ENCODE measurements at regions not wholly inside any gene's neighbourhood (a gene's known extent, or its start where the extent isn't known, plus 50 kb on each side); places are given as distances from the start of the nearest gene placed in this dataset.
A peak's percentile ranks its signal among the peaks of the same experiment; 100 is the strongest.

DNA sequence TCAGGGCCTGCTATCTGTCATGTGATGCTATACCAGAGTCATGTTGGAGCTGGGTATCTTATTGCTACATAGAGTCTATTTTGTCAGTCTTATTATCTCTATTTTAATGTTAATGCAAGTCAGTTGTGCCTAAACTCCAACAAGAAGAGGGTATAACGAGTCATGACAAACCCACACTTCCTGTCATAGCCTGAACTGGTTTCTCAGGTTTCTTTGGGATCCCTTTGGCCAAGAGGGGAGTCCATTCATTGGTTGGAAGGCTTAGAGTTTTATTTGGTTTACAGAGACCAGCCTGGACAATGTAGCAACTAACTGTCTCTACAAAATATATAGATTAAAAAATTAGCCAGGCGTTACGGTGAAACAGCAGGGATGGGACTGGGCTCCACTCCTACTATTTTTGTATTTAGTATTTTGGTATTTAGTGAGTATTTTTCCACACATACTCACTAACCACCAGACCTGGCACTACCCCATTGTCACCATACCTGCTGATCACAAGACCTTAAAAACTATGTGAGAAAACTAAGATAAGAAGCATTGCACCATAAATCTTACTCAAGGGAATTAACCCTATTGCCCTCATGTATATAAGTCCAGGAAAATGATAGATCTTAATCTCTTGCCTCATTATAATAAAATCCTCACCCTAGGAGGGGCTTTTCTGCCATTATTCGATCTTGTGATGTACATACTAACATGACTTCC is 387.5 kb downstream of the IPO8 start:
- Mint-ChIP-seq H3K36me3 (ENCODE audit: low read depth, unreplicated experiment) (no peaks in the 10 kb centered on the region), H3K4me1 (ENCODE audit: low read depth, unreplicated experiment) (no peaks in the 10 kb centered on the region), H3K4me3 (ENCODE audit: unreplicated experiment) (no peak overlapping the region), H3K9me3 (ENCODE audit: unreplicated experiment) (peaks cover 2% of the 10 kb centered on the region), H3K27me3 (ENCODE audit: low read depth, unreplicated experiment) (no peaks in the 10 kb centered on the region), H3K27ac (ENCODE audit: unreplicated experiment) (no peak overlapping the region)
- Histone ChIP-seq H3K79me2 (ENCODE audit: insufficient read depth, low read length) (no peaks in the 10 kb centered on the region), H3K27me3 (ENCODE audit: insufficient read depth, low read length) (no peaks in the 10 kb centered on the region), H2AFZ (ENCODE audit: low read depth, low read length) (no peak overlapping the region), H3K4me1 (ENCODE audit: insufficient read depth, low read length) (no peaks in the 10 kb centered on the region), H3K4me2 (ENCODE audit: low read length) (no peak overlapping the region), H3K9ac (ENCODE audit: low read length) (no peak overlapping the region), H3K4me3 (ENCODE audit: insufficient read depth, low read depth, low read length) (no peak overlapping the region), H4K20me1 (ENCODE audit: insufficient read depth, low read length) (no peaks in the 10 kb centered on the region), H3K27ac (ENCODE audit: low read depth, low read length) (no peak overlapping the region), H3K9me3 (ENCODE audit: insufficient read depth, low read depth, low read length) (no peaks in the 10 kb centered on the region), H3K36me3 (ENCODE audit: insufficient read depth, low read length) (no peaks in the 10 kb centered on the region)
- TF ChIP-seq EZH2 (IDR thresholded peaks at IDR 0.05; ENCODE audit: insufficient read depth, low read length), result no peak
- TF ChIP-seq, protein P1, sequence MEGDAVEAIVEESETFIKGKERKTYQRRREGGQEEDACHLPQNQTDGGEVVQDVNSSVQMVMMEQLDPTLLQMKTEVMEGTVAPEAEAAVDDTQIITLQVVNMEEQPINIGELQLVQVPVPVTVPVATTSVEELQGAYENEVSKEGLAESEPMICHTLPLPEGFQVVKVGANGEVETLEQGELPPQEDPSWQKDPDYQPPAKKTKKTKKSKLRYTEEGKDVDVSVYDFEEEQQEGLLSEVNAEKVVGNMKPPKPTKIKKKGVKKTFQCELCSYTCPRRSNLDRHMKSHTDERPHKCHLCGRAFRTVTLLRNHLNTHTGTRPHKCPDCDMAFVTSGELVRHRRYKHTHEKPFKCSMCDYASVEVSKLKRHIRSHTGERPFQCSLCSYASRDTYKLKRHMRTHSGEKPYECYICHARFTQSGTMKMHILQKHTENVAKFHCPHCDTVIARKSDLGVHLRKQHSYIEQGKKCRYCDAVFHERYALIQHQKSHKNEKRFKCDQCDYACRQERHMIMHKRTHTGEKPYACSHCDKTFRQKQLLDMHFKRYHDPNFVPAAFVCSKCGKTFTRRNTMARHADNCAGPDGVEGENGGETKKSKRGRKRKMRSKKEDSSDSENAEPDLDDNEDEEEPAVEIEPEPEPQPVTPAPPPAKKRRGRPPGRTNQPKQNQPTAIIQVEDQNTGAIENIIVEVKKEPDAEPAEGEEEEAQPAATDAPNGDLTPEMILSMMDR (IDR thresholded peaks at IDR 0.05; ENCODE audit: insufficient read depth, low read depth, low read length), result no peak
- FAIRE-seq, result no peak
- peak; percentile 1 for DNase-seq (ENCODE audit: low read depth)

GRCh38 chr12:30304528-30304927 is 391.1 kb downstream of the IPO8 start:
- Histone ChIP-seq H3K4me3 (ENCODE audit: insufficient read depth, low read depth, low read length) (no peak overlapping the region), H3K79me2 (ENCODE audit: insufficient read depth, low read length) (no peaks in the 10 kb centered on the region), H3K27me3 (ENCODE audit: insufficient read depth, low read length) (no peaks in the 10 kb centered on the region), H2AFZ (ENCODE audit: low read depth, low read length) (no peak overlapping the region), H3K9me3 (ENCODE audit: insufficient read depth, low read depth, low read length) (no peaks in the 10 kb centered on the region), H3K9ac (ENCODE audit: low read length) (no peak overlapping the region), H3K4me1 (ENCODE audit: insufficient read depth, low read length) (no peaks in the 10 kb centered on the region), H4K20me1 (ENCODE audit: insufficient read depth, low read length) (no peaks in the 10 kb centered on the region), H3K36me3 (ENCODE audit: insufficient read depth, low read length) (no peaks in the 10 kb centered on the region), H3K27ac (ENCODE audit: low read depth, low read length) (no peak overlapping the region), H3K4me2 (ENCODE audit: low read length) (no peak overlapping the region)
- DNase-seq (ENCODE audit: low read depth), result no peak
- Mint-ChIP-seq H3K36me3 (ENCODE audit: low read depth, unreplicated experiment) (no peaks in the 10 kb centered on the region), H3K27ac (ENCODE audit: unreplicated experiment) (no peak overlapping the region), H3K27me3 (ENCODE audit: low read depth, unreplicated experiment) (no peaks in the 10 kb centered on the region), H3K9me3 (ENCODE audit: unreplicated experiment) (peaks cover 1% of the 10 kb centered on the region), H3K4me3 (ENCODE audit: unreplicated experiment) (no peak overlapping the region), H3K4me1 (ENCODE audit: low read depth, unreplicated experiment) (no peaks in the 10 kb centered on the region)
- TF ChIP-seq, protein P1 (IDR thresholded peaks at IDR 0.05; ENCODE audit: insufficient read depth, low read depth, low read length), result no peak
- TF ChIP-seq EZH2 (IDR thresholded peaks at IDR 0.05; ENCODE audit: insufficient read depth, low read length), result no peak
- no peak for FAIRE-seq

DNA sequence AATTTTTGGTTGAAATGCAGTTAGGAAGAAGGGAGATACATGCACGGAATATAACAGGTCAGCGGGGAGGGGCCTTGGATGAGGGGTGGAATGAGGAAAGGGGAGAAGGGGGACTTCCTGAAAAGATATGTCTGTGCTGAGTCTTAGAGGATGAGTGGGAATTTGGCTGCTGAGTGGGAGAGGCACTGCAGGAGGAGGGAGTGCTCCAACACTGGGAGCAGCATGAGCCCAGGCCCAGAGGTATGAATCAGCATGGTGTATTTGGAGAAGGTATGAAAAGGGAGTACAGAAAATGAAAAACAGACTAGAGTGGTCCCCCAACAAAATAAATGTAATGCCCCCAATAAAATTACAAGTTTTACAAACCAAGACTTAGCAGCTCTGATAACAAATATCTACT is 394.4 kb downstream of the IPO8 start:
- Histone ChIP-seq H3K79me2 (ENCODE audit: insufficient read depth, low read length) (no peaks in the 10 kb centered on the region), H3K4me2 (ENCODE audit: low read length) (no peak overlapping the region), H3K9ac (ENCODE audit: low read length) (no peak overlapping the region), H3K4me3 (ENCODE audit: insufficient read depth, low read depth, low read length) (no peak overlapping the region), H3K27me3 (ENCODE audit: insufficient read depth, low read length) (no peaks in the 10 kb centered on the region), H3K36me3 (ENCODE audit: insufficient read depth, low read length) (no peaks in the 10 kb centered on the region), H3K9me3 (ENCODE audit: insufficient read depth, low read depth, low read length) (no peaks in the 10 kb centered on the region), H2AFZ (ENCODE audit: low read depth, low read length) (no peak overlapping the region), H3K27ac (ENCODE audit: low read depth, low read length) (no peak overlapping the region), H3K4me1 (ENCODE audit: insufficient read depth, low read length) (no peaks in the 10 kb centered on the region), H4K20me1 (ENCODE audit: insufficient read depth, low read length) (no peaks in the 10 kb centered on the region)
- no peaks in the 10 kb centered on the region for H3K4me1 Mint-ChIP-seq (ENCODE audit: low read depth, unreplicated experiment)
- peaks cover 1% of the 10 kb centered on the region for H3K9me3 Mint-ChIP-seq (ENCODE audit: unreplicated experiment)
- H3K27ac Mint-ChIP-seq (ENCODE audit: unreplicated experiment), result no peak overlapping the region
- DNase-seq (ENCODE audit: low read depth), result no peak
- no peaks in the 10 kb centered on the region for H3K36me3 Mint-ChIP-seq (ENCODE audit: low read depth, unreplicated experiment)
- TF ChIP-seq EZH2 (IDR thresholded peaks at IDR 0.05; ENCODE audit: insufficient read depth, low read length), result no peak
- TF ChIP-seq, protein P1 (IDR thresholded peaks at IDR 0.05; ENCODE audit: insufficient read depth, low read depth, low read length), result no peak
- FAIRE-seq, result no peak
- H3K4me3 Mint-ChIP-seq (ENCODE audit: unreplicated experiment), result no peak overlapping the region
- H3K27me3 Mint-ChIP-seq (ENCODE audit: low read depth, unreplicated experiment), result peaks cover 8% of the 10 kb centered on the region
